ENCODE measurements at regions not wholly inside any gene's neighbourhood (a gene's known extent, or its start where the extent isn't known, plus 50 kb on each side); places are given as distances from the start of the nearest gene placed in this dataset.

DNA sequence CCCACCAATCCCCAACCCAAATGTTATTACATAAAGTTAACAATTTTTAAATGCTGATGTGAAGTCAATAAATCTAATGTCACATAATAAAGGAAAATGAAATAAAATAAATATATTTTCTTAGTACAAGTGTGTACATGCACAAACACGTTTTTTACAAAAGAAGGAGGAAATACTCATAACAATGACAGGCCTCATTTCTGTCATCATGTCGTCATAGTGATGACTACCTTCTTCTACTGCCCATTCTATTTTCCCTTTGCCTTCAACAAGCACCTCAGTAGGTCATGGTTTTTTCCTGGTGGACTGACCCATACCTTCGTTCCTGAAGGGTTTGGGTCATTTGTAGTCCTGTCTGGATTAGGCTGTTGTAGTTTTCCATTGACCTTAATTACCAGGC lies 185.3 kb upstream of the IPO5 start:
- TF ChIP-seq YY1 (IDR thresholded peaks at IDR 0.05; ENCODE audit: insufficient read depth, insufficient read length) (no peak), SUZ12 (IDR thresholded peaks at IDR 0.05; ENCODE audit: extremely low read depth, insufficient read depth, insufficient read length) (no peak), ZNF274 (IDR thresholded peaks at IDR 0.05; ENCODE audit: low read depth, low read length) (no peak)

Data from NT2/D1 (cell line).